ENCODE measurements at regions not wholly inside any gene's neighbourhood (a gene's known extent, or its start where the extent isn't known, plus 50 kb on each side); places are given as distances from the start of the nearest gene placed in this dataset.

- no peak overlapping the region for H4K8ac ChIP-seq (ENCODE audit: low read depth in 2 of 2, low read length in 2 of 2)
- H2AFZ ChIP-seq (replicated peaks; ENCODE audit: low read length, poor library complexity), result no peak overlapping the region
- no peaks in the 10 kb centered on the region for H4K20me1 ChIP-seq (ENCODE audit: insufficient read depth, low read length)
- no peak overlapping the region for H2BK15ac ChIP-seq (ENCODE audit: low read depth, low read length)
- no peak overlapping the region for H3K27ac ChIP-seq (ENCODE audit: insufficient read depth, low read length)
- no peaks in the 10 kb centered on the region for H3K36me3 ChIP-seq (ENCODE audit: control insufficient read depth, insufficient read depth, low read length)
- no peak overlapping the region for H2AK9ac ChIP-seq (replicated peaks; ENCODE audit: low read depth, low read length, poor library complexity)
- H4K91ac ChIP-seq (ENCODE audit: insufficient read depth, low read depth, low read length), result no peak overlapping the region
- no peak overlapping the region for H3K18ac ChIP-seq (ENCODE audit: low read depth, low read length)
- H2AK5ac ChIP-seq (ENCODE audit: low read depth, low read length), result no peak overlapping the region
- POLR2A ChIA-PET (ENCODE audit: unreplicated experiment), result no interaction called here
- ATAC-seq (ENCODE audit: low read depth), result no peak
- intact Hi-C loops (cut with micrococcal nuclease) (no loop called here), in situ Hi-C loops (cut with MboI; ENCODE audit: low sequenced_read_pairs) (no loop called here), dilution Hi-C loops (cut with HindIII; ENCODE audit: low sequenced_read_pairs, unreplicated experiment) (no loop called here)
- H3K9ac ChIP-seq (ENCODE audit: low read depth, low read length), result no peak overlapping the region
- H3K4me1 ChIP-seq (ENCODE audit: control insufficient read depth, insufficient read depth, low read length), result no peaks in the 10 kb centered on the region
- H3K56ac ChIP-seq (ENCODE audit: extremely low read depth, insufficient read depth, low read length), result no peak overlapping the region
- BruUV-seq (replicated peaks), result no TSS peak
- no peak overlapping the region for H4K5ac ChIP-seq (ENCODE audit: low read depth, low read length)
- H3K9me1 ChIP-seq (ENCODE audit: insufficient read depth, low read length), result no peaks in the 10 kb centered on the region
- H2BK120ac ChIP-seq (ENCODE audit: low read depth, low read length), result no peak overlapping the region
- CTCF ChIA-PET, result no interaction called here
- TF ChIP-seq MXI1 (IDR thresholded peaks at IDR 0.05; ENCODE audit: borderline replicate concordance, low read depth, low read length), result no peak
- no peak for TF ChIP-seq RAD21 (IDR thresholded peaks at IDR 0.05; ENCODE audit: low read length)
- TF ChIP-seq RCOR1 (IDR thresholded peaks at IDR 0.05; ENCODE audit: insufficient replicate concordance, low read length), result no peak
- no peak overlapping the region for H2BK20ac ChIP-seq (ENCODE audit: low read depth, low read length)
- no peak overlapping the region for H3K23ac ChIP-seq (ENCODE audit: low read depth, low read length)
- no peak for DNase-seq
- peaks cover 18% of the 10 kb centered on the region for H3K9me3 ChIP-seq (ENCODE audit: control insufficient read depth, insufficient read depth, low read length)
- no peak overlapping the region for H3K4ac ChIP-seq (ENCODE audit: low read depth, low read length)
- no peak overlapping the region for H3K14ac ChIP-seq (replicated peaks; ENCODE audit: low read depth, low read length)
- no peaks in the 10 kb centered on the region for H3K27me3 ChIP-seq (ENCODE audit: control insufficient read depth, insufficient read depth, low read length)
- H2BK5ac ChIP-seq (ENCODE audit: low read depth, low read length, poor library complexity, severe bottlenecking), result no peak overlapping the region
- no peaks in the 10 kb centered on the region for H3K79me1 ChIP-seq (ENCODE audit: low read depth in 1 of 2, low read length in 2 of 2)
- no peak overlapping the region for H3K4me3 ChIP-seq (ENCODE audit: insufficient read depth, low read depth, low read length)
- no peak overlapping the region for H3K4me2 ChIP-seq (ENCODE audit: low read depth, low read length)
- WGBS, 2 experiments (ENCODE audit: extremely low coverage in 2 of 2, insufficient read length in 1 of 2), result 0% methylated on average over 2 of the region's 5 CpGs; no CpG with 5 or more reads in 1 of the 2 experiments
Measured at GRCh38 chr16:13394488-13394887, 493.1 kb downstream of the SHISA9 start.

All from IMR-90 (cell line).